Neutrophil (primary cell): ENCODE measurements at regions not wholly inside any gene's neighbourhood (a gene's known extent, or its start where the extent isn't known, plus 50 kb on each side); places are given as distances from the start of the nearest gene placed in this dataset.

Experiments used
- H3K27ac ChIP-seq: fragments of 200-600 bp; sonication (generic); 2 replicates; pipeline ENCODE4 v1.5.1; 2016; ENCODE audit warnings: mild to moderate bottlenecking, moderate library complexity
- H3K27me3 ChIP-seq: fragments of 200-600 bp; sonication (generic); 2 replicates; pipeline ENCODE4 v1.6.0; 2016; ENCODE audit warnings: mild to moderate bottlenecking
- H3K36me3 ChIP-seq: fragments of 200-600 bp; sonication (generic); 2 replicates; pipeline ENCODE4 v1.5.1; 2017
- H3K4me1 ChIP-seq, 2 experiments: fragments of 200-600 bp in 1 of 2; sonication (generic) in 1 of 2; 1 replicate in 1 of 2; 2 replicates in 1 of 2; pipeline versions ENCODE4 v1.5.1 to v1.6.1; 2013 to 2016; ENCODE audit warnings: low read depth in 1 of 2, low read length in 1 of 2, mild to moderate bottlenecking in 1 of 2, moderate library complexity in 1 of 2; ENCODE audit not compliant: control insufficient read depth in 1 of 2, insufficient read depth in 1 of 2
- H3K4me3 ChIP-seq, 2 experiments: fragments of 200-600 bp in 1 of 2; sonication (generic) in 1 of 2; 1 replicate in 1 of 2; 2 replicates in 1 of 2; pipeline ENCODE4 v1.5.1; 2013 to 2016; ENCODE audit warnings: low read depth in 1 of 2, low read length in 1 of 2, mild to moderate bottlenecking in 1 of 2, moderate library complexity in 1 of 2
- H3K9me3 ChIP-seq: fragments of 200-600 bp; sonication (generic); 2 replicates; pipeline ENCODE4 v1.5.1; 2016
- CTCF ChIP-seq: fragments of 200-600 bp; sonication (generic); IDR thresholded peaks from 2 replicates; pipeline ENCODE4 v1.5.1; 2016; ENCODE audit warnings: antibody characterized with exemption

GRCh38 chr18:44599412-44599811, 81.3 kb upstream of the SETBP1 start:
- Histone ChIP-seq H3K9me3 (no peaks in the 10 kb centered on the region), H3K36me3 (no peaks in the 10 kb centered on the region), H3K4me1 (no peaks in the 10 kb centered on the region), H3K27ac (no peak overlapping the region), H3K27me3 (no peaks in the 10 kb centered on the region), H3K4me3 (no peak overlapping the region)
- no peak for TF ChIP-seq CTCF

- Histone ChIP-seq H3K27me3 (no peaks in the 10 kb centered on the region), H3K4me1 (no peaks in the 10 kb centered on the region), H3K36me3 (no peaks in the 10 kb centered on the region), H3K27ac (no peak overlapping the region), H3K4me3 (no peak overlapping the region), H3K9me3 (no peaks in the 10 kb centered on the region)
- TF ChIP-seq CTCF: no peak
Measured at GRCh38 chr18:44601447-44601846, 79.2 kb upstream of the SETBP1 start.

- H3K27me3 ChIP-seq: no peaks in the 10 kb centered on the region
- H3K27ac ChIP-seq: no peak overlapping the region
- H3K4me3 ChIP-seq: no peak overlapping the region
- H3K36me3 ChIP-seq: no peaks in the 10 kb centered on the region
- H3K9me3 ChIP-seq: no peaks in the 10 kb centered on the region
- TF ChIP-seq CTCF: no peak
- H3K4me1 ChIP-seq: no peaks in the 10 kb centered on the region
Measured at GRCh38 chr18:44602380-44602779, 78.3 kb upstream of the SETBP1 start.

- no peak overlapping the region for H3K27ac ChIP-seq
Measured at GRCh38 chr18:44602845-44603244, 77.8 kb upstream of the SETBP1 start.

GRCh38 chr18:44609181-44609941, 71.3 kb upstream of the SETBP1 start:
- no peaks in the 10 kb centered on the region for H3K4me1 ChIP-seq
- H3K36me3 ChIP-seq: no peaks in the 10 kb centered on the region
- H3K9me3 ChIP-seq: no peaks in the 10 kb centered on the region
- no peaks in the 10 kb centered on the region for H3K27me3 ChIP-seq
- no peak overlapping the region for H3K4me3 ChIP-seq
- no peak overlapping the region for H3K27ac ChIP-seq
- TF ChIP-seq CTCF: no peak

More at GRCh38 chr18:44602845-44603244, 77.8 kb upstream of the SETBP1 start:
- no peak for TF ChIP-seq CTCF
- Histone ChIP-seq H3K27me3 (no peaks in the 10 kb centered on the region), H3K4me1 (no peaks in the 10 kb centered on the region), H3K9me3 (no peaks in the 10 kb centered on the region), H3K36me3 (no peaks in the 10 kb centered on the region), H3K4me3 (no peak overlapping the region)
